H1 (cell line): ENCODE measurements at regions not wholly inside any gene's neighbourhood (a gene's known extent, or its start where the extent isn't known, plus 50 kb on each side); places are given as distances from the start of the nearest gene placed in this dataset.

Experiments used
- CTCF ChIA-PET: fragments of 300-600 bp; sonication (Branson Sonifier 250); formaldehyde crosslinking; loops from one replicate; lab custom pipeline; 2021; ENCODE audit not compliant: partially characterized antibody; lab: Charles Lee
- POLR2A ChIA-PET: fragments of 300-600 bp; sonication (Branson Sonifier 250); formaldehyde crosslinking; loops from one replicate; lab custom pipeline; 2021; ENCODE audit warnings: inconsistent platforms; ENCODE audit not compliant: partially characterized antibody; lab: Charles Lee
- DNase-seq, 2 experiments: peaks; one replicate each; pipeline versions ENCODE4 v3.0.0 to v3.0.0-alpha.2; 2010 to 2022; ENCODE audit warnings: low spot score in 2 of 2, low read depth in 1 of 2, mixed read lengths in 1 of 2
- FAIRE-seq: peaks from 2 replicates; lab custom pipeline; 2011; peaks lifted over from hg19 to GRCh38; lab: Jason Lieb, UNC
- H2AFZ ChIP-seq: 2 replicates; pipeline ENCODE4 v1.8.1; 2012; ENCODE audit warnings: low read length, inconsistent platforms
- H2AK5ac ChIP-seq: 2 replicates; pipeline ENCODE4 v1.6.1; 2013; ENCODE audit warnings: low read depth, low read length
- H2BK120ac ChIP-seq: replicated peaks from 2 replicates; pipeline ENCODE3; 2013; ENCODE audit warnings: low read depth, low read length, inconsistent platforms
- H2BK12ac ChIP-seq: 2 replicates; pipeline ENCODE4 v1.6.1; 2013; ENCODE audit warnings: low read depth, low read length
- H2BK15ac ChIP-seq: 2 replicates; pipeline ENCODE4 v1.6.1; 2013; ENCODE audit warnings: low read length
- H2BK20ac ChIP-seq: 2 replicates; pipeline ENCODE4 v1.6.1; 2013; ENCODE audit warnings: low read length
- H2BK5ac ChIP-seq: 2 replicates; pipeline ENCODE4 v1.6.1; 2013; ENCODE audit warnings: low read depth, low read length
- H3K14ac ChIP-seq: 2 replicates; pipeline ENCODE4 v1.6.1; 2013; ENCODE audit warnings: inconsistent platforms; ENCODE audit not compliant: insufficient read length
- H3K18ac ChIP-seq: 2 replicates; pipeline ENCODE4 v1.6.1; 2013; ENCODE audit warnings: low read length; ENCODE audit errors: extremely low read depth
- H3K23ac ChIP-seq: 2 replicates; pipeline ENCODE4 v1.6.1; 2013; ENCODE audit warnings: inconsistent platforms; ENCODE audit not compliant: insufficient read length
- H3K23me2 ChIP-seq: 2 replicates; pipeline ENCODE4 v1.6.1; 2013; ENCODE audit warnings: low read depth, low read length
- H3K27ac ChIP-seq: 2 replicates; pipeline ENCODE4 v1.6.1; 2011; ENCODE audit warnings: low read depth, low read length, inconsistent platforms
- H3K27me3 ChIP-seq, 4 experiments: replicated peaks in 1 of 4; 1 replicate in 1 of 4; 2 replicates in 3 of 4; pipeline versions ENCODE4 v1.6.1 to v1.8.1; 2011 to 2013; ENCODE audit warnings: low read length in 3 of 4, mild to moderate bottlenecking in 3 of 4, inconsistent platforms in 2 of 4, mixed read lengths in 2 of 4, moderate library complexity in 1 of 4; ENCODE audit not compliant: control insufficient read depth in 3 of 4, insufficient read depth in 3 of 4; ENCODE audit errors: extremely low read depth in 1 of 4
- H3K36me3 ChIP-seq, 4 experiments: 2 replicates each; pipeline versions ENCODE4 v1.6.1 to v1.8.1; 2011 to 2013; ENCODE audit warnings: mild to moderate bottlenecking in 4 of 4, low read length in 3 of 4, moderate library complexity in 2 of 4, control low read depth in 1 of 4, inconsistent platforms in 1 of 4; ENCODE audit not compliant: insufficient read depth in 4 of 4, control insufficient read depth in 2 of 4
- H3K4ac ChIP-seq: replicated peaks from 2 replicates; pipeline ENCODE3; 2013; ENCODE audit warnings: low read length, low read depth, mixed read lengths, inconsistent platforms; ENCODE audit not compliant: insufficient read length
- H3K4me1 ChIP-seq, 4 experiments: replicated peaks in 1 of 4; 1 replicate in 1 of 4; 2 replicates in 3 of 4; pipeline versions ENCODE4 v1.6.1 to v1.8.1; 2011 to 2013; ENCODE audit warnings: low read length in 3 of 4, inconsistent platforms in 2 of 4, mixed read lengths in 1 of 4; ENCODE audit not compliant: insufficient read depth in 4 of 4, control insufficient read depth in 3 of 4
- H3K4me2 ChIP-seq, 2 experiments: 2 replicates each; pipeline versions ENCODE4 v1.6.1 to v1.8.1; 2011 to 2013; ENCODE audit warnings: low read depth in 2 of 2, low read length in 2 of 2, control low read depth in 1 of 2, inconsistent platforms in 1 of 2, mild to moderate bottlenecking in 1 of 2; ENCODE audit not compliant: insufficient read depth in 1 of 2
- H3K4me3 ChIP-seq, 4 experiments: fragments of 200-600, 300-600 bp in 1 of 4; sonication (generic), shearing (Covaris generic), sonication (Bioruptor Twin) in 1 of 4; 2 replicates each; pipeline versions ENCODE4 v1.5.1 to v1.8.1; 2011 to 2016; ENCODE audit warnings: low read length in 4 of 4, low read depth in 3 of 4, control low read depth in 2 of 4, inconsistent platforms in 2 of 4, mild to moderate bottlenecking in 2 of 4, mixed read lengths in 1 of 4, moderate library complexity in 1 of 4; ENCODE audit not compliant: insufficient read depth in 2 of 4; ENCODE audit errors: extremely low read depth in 1 of 4
- H3K56ac ChIP-seq: replicated peaks from 2 replicates; pipeline ENCODE3; 2013; ENCODE audit warnings: low read depth, mild to moderate bottlenecking, mixed read lengths, low read length, inconsistent platforms; ENCODE audit not compliant: insufficient read length
- H3K79me1 ChIP-seq: 2 replicates; pipeline ENCODE4 v1.6.1; 2013; ENCODE audit warnings: low read depth, low read length, control low read depth
- H3K79me2 ChIP-seq, 2 experiments: 2 replicates each; pipeline versions ENCODE4 v1.6.1 to v1.8.1; 2012 to 2013; ENCODE audit warnings: low read length in 2 of 2, mild to moderate bottlenecking in 2 of 2, inconsistent platforms in 1 of 2; ENCODE audit not compliant: insufficient read depth in 2 of 2, control insufficient read depth in 1 of 2
- H3K9ac ChIP-seq, 4 experiments: replicated peaks in 1 of 4; 1 replicate in 1 of 4; 2 replicates in 3 of 4; pipeline versions ENCODE4 v1.6.1 to v1.8.1; 2011 to 2013; ENCODE audit warnings: low read depth in 3 of 4, low read length in 3 of 4, control low read depth in 2 of 4, mild to moderate bottlenecking in 2 of 4, moderate library complexity in 2 of 4, inconsistent platforms in 1 of 4; ENCODE audit errors: extremely low read depth in 1 of 4
- H3K9me3 ChIP-seq, 2 experiments: 2 replicates each; pipeline versions ENCODE4 v1.6.1 to v1.8.1; 2012 to 2013; ENCODE audit warnings: mild to moderate bottlenecking in 2 of 2, moderate library complexity in 2 of 2, control low read depth in 1 of 2, inconsistent platforms in 1 of 2, low read depth in 1 of 2, low read length in 1 of 2, mixed read lengths in 1 of 2; ENCODE audit not compliant: insufficient read depth in 2 of 2
- H4K20me1 ChIP-seq, 2 experiments: replicated peaks in 1 of 2; 2 replicates each; pipeline versions ENCODE3 to v1.8.1; 2011 to 2013; ENCODE audit warnings: inconsistent platforms in 2 of 2, low read length in 2 of 2, mild to moderate bottlenecking in 1 of 2; ENCODE audit not compliant: insufficient read depth in 2 of 2, control insufficient read depth in 1 of 2
- H4K5ac ChIP-seq: 2 replicates; pipeline ENCODE4 v1.6.1; 2013; ENCODE audit warnings: low read length, low read depth, mixed read lengths, inconsistent platforms; ENCODE audit not compliant: insufficient read length
- H4K8ac ChIP-seq: 2 replicates; pipeline ENCODE4 v1.8.0; 2013; ENCODE audit warnings: mild to moderate bottlenecking, moderate library complexity, low read length, inconsistent platforms; ENCODE audit not compliant: insufficient read depth; ENCODE audit errors: extremely low read depth
- H4K91ac ChIP-seq: replicated peaks from 2 replicates; pipeline ENCODE3; 2013; ENCODE audit warnings: low read length, mixed read lengths, inconsistent platforms; ENCODE audit not compliant: insufficient read length
- BCL11A ChIP-seq, 2 experiments: IDR thresholded peaks; one replicate each; pipeline ENCODE4 v1.6.1; 2011; ENCODE audit warnings: low read depth in 2 of 2, low read length in 2 of 2, mild to moderate bottlenecking in 2 of 2
- CBX8 ChIP-seq: fragments of 300-800, 300-1000 bp; sonication (generic); IDR thresholded peaks from 2 replicates; pipeline ENCODE4 v1.7.1; 2016; ENCODE audit warnings: low read depth, low read length, borderline replicate concordance
- CREB1 ChIP-seq: IDR thresholded peaks from 2 replicates; pipeline ENCODE4 v1.6.1; 2012; ENCODE audit warnings: inconsistent platforms
- MAFK ChIP-seq: IDR thresholded peaks from 2 replicates; pipeline ENCODE4 v1.6.1; 2012; ENCODE audit warnings: low read depth, mild to moderate bottlenecking, improper control_type of control experiment, low read length
- NANOG ChIP-seq: IDR thresholded peaks from 2 replicates; pipeline ENCODE4 v1.6.1; 2011; ENCODE audit warnings: low read length, low read depth, mild to moderate bottlenecking, inconsistent platforms; ENCODE audit not compliant: insufficient read depth, poor library complexity, severe bottlenecking
- RNF2 ChIP-seq: fragments of 200-900, 300-1000 bp; sonication (generic); IDR thresholded peaks from 2 replicates; pipeline ENCODE4 v1.7.1; 2016; ENCODE audit warnings: borderline replicate concordance, low read depth, mild to moderate bottlenecking, antibody characterized with exemption, low read length; ENCODE audit not compliant: poor library complexity, severe bottlenecking; ENCODE audit errors: missing control alignments
- RXRA ChIP-seq: IDR thresholded peaks from 2 replicates; pipeline ENCODE4 v1.6.1; 2011; ENCODE audit warnings: low read depth, mild to moderate bottlenecking, low read length, moderate library complexity; ENCODE audit not compliant: insufficient read depth
- SIX5 ChIP-seq: IDR thresholded peaks from 2 replicates; pipeline ENCODE4 v1.6.1; 2011; ENCODE audit warnings: mild to moderate bottlenecking, low read depth, low read length
- SRF ChIP-seq: IDR thresholded peaks from 2 replicates; pipeline ENCODE4 v1.6.1; 2011; ENCODE audit warnings: mild to moderate bottlenecking, low read depth, low read length, moderate library complexity
- TAF7 ChIP-seq: optimal IDR thresholded peaks from 2 replicates; pipeline ENCODE3; 2011; ENCODE audit warnings: low read depth, mild to moderate bottlenecking, inconsistent platforms, low read length, moderate library complexity, borderline replicate concordance
- TBP ChIP-seq: IDR thresholded peaks from 2 replicates; pipeline ENCODE4 v1.6.1; 2011; ENCODE audit warnings: low read depth, low read length, improper control_type of control experiment
- WGBS, 2 experiments: shearing (Covaris generic) in 1 of 2; methylation state at CpG; one replicate each; pipeline versions ENCODE4 v1.1.6 to v1.1.7; 2013 to 2015; ENCODE audit warnings: low lambda C conversion rate in 2 of 2, mixed read lengths in 2 of 2, inconsistent platforms in 1 of 2, low coverage in 1 of 2, missing lambda C conversion rate in 1 of 2; ENCODE audit not compliant: insufficient replicate concordance in 2 of 2, insufficient coverage in 1 of 2, insufficient read length in 1 of 2; ENCODE audit errors: extremely low coverage in 1 of 2, missing lambda C conversion rate in 1 of 2; 5-methylcytosine and 5-hydroxymethylcytosine counted together
- TF ChIP-seq, protein P1 (sequence below): IDR thresholded peaks from 2 replicates; pipeline ENCODE4 v1.6.1; 2011; ENCODE audit warnings: low read length, improper control_type of control experiment
- TF ChIP-seq, protein P2 (sequence below): IDR thresholded peaks from 2 replicates; pipeline ENCODE4 v1.6.1; 2011; ENCODE audit warnings: low read depth, mild to moderate bottlenecking, low read length; ENCODE audit not compliant: insufficient read depth

- H3K79me2 ChIP-seq, result no peaks in the 10 kb centered on the region
- DNase-seq (no peak), FAIRE-seq (no peak)
- H4K5ac ChIP-seq, result no peak overlapping the region
- no peak overlapping the region for H3K9ac ChIP-seq
- no peak overlapping the region for H3K56ac ChIP-seq
- no peak overlapping the region for H3K4me3 ChIP-seq
- POLR2A ChIA-PET, result no interaction called here
- peaks cover 0 to 1% of the 10 kb centered on the region in 2 experiments for H4K20me1 ChIP-seq
- CTCF ChIA-PET, result no interaction called here
- no peak overlapping the region for H4K91ac ChIP-seq
- no peaks in the 10 kb centered on the region for H3K36me3 ChIP-seq
- no peaks in the 10 kb centered on the region for H3K27me3 ChIP-seq
- H2AFZ ChIP-seq, result no peak overlapping the region
- no peak overlapping the region for H2BK120ac ChIP-seq
- H3K79me1 ChIP-seq, result no peaks in the 10 kb centered on the region
- no peak overlapping the region for H3K23ac ChIP-seq
- H2BK5ac ChIP-seq, result no peak overlapping the region
- H2AK5ac ChIP-seq, result no peak overlapping the region
- H3K4me1 ChIP-seq, result no peaks in the 10 kb centered on the region
- H3K14ac ChIP-seq, result no peak overlapping the region
- H3K18ac ChIP-seq, result no peak overlapping the region
- no peak overlapping the region for H3K4ac ChIP-seq
- no peaks in the 10 kb centered on the region for H3K23me2 ChIP-seq
- no peak overlapping the region for H3K27ac ChIP-seq
- H2BK15ac ChIP-seq, result no peak overlapping the region
- 97% methylated on average over 2 of the region's 2 CpGs; no CpG with 5 or more reads in 1 of the 2 experiments for WGBS, 2 experiments
- no peak overlapping the region for H2BK20ac ChIP-seq
- no peak overlapping the region for H4K8ac ChIP-seq
- no peak overlapping the region for H2BK12ac ChIP-seq
- H3K4me2 ChIP-seq, result no peak overlapping the region
- no peaks in the 10 kb centered on the region for H3K9me3 ChIP-seq
- TF ChIP-seq MAFK (no peak), SRF (no peak), TAF7 (no peak), RNF2 (no peak), CREB1 (no peak), SIX5 (no peak), NANOG (no peak), RXRA (no peak), CBX8 (no peak), BCL11A (IDR thresholded peaks at IDR 0.05; ENCODE audit: low read depth in 2 of 2, low read length in 2 of 2) (no peak), TBP (no peak)
- TF ChIP-seq, protein P1, sequence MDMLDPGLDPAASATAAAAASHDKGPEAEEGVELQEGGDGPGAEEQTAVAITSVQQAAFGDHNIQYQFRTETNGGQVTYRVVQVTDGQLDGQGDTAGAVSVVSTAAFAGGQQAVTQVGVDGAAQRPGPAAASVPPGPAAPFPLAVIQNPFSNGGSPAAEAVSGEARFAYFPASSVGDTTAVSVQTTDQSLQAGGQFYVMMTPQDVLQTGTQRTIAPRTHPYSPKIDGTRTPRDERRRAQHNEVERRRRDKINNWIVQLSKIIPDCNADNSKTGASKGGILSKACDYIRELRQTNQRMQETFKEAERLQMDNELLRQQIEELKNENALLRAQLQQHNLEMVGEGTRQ, result no peak
- TF ChIP-seq, protein P2, sequence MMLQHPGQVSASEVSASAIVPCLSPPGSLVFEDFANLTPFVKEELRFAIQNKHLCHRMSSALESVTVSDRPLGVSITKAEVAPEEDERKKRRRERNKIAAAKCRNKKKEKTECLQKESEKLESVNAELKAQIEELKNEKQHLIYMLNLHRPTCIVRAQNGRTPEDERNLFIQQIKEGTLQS, result no peak
Measured at GRCh38 chr11:128273736-128274135, 313.6 kb downstream of the ETS1 start.
